Activated CD8-positive, alpha-beta memory T cell treated with anti-CD3 and anti-CD28 coated beads, Interleukin-2, amount 10 ng/mL, durations not matched to agents 7 days and 5 days (primary cell): ENCODE measurements at regions not wholly inside any gene's neighbourhood (a gene's known extent, or its start where the extent isn't known, plus 50 kb on each side); places are given as distances from the start of the nearest gene placed in this dataset.
"Not testable (repeated sequence)": the region's sequence is repeated elsewhere in the genome, so short reads cannot be mapped to it uniquely, and the experiment has no call there.

ENCODE experiments used
- ATAC-seq: fragments of 150-1000 bp; cut with Tn5 transposase; one replicate; pipeline ENCODE4 v1.10.0; 2021; ENCODE audit warnings: moderate library complexity
- CTCF ChIA-PET: fragments of 350-600 bp; sonication (Branson Sonifier 250); formaldehyde crosslinking; loops from one replicate; lab custom pipeline; 2021; ENCODE audit warnings: antibody characterized with exemption; lab: Charles Lee
- DNase-seq: peaks from one replicate; pipeline ENCODE4 v3.0.0-alpha.2; 2020
- H3K27ac Mint-ChIP-seq: one replicate; pipeline ENCODE4 v1.8.0; 2021; ENCODE audit warnings: mild to moderate bottlenecking, mixed read lengths
- H3K27me3 Mint-ChIP-seq: one replicate; pipeline ENCODE4 v1.8.0; 2021; ENCODE audit warnings: mixed read lengths
- H3K36me3 Mint-ChIP-seq: one replicate; pipeline ENCODE4 v1.8.0; 2021; ENCODE audit warnings: mild to moderate bottlenecking, mixed read lengths
- H3K4me1 Mint-ChIP-seq: one replicate; pipeline ENCODE4 v1.8.0; 2021; ENCODE audit warnings: mixed read lengths
- H3K4me3 Mint-ChIP-seq: one replicate; pipeline ENCODE4 v1.8.0; 2021; ENCODE audit warnings: mild to moderate bottlenecking, moderate library complexity, mixed read lengths
- H3K9me3 Mint-ChIP-seq: one replicate; pipeline ENCODE4 v1.8.0; 2022; ENCODE audit warnings: low read depth, mixed read lengths

DNA sequence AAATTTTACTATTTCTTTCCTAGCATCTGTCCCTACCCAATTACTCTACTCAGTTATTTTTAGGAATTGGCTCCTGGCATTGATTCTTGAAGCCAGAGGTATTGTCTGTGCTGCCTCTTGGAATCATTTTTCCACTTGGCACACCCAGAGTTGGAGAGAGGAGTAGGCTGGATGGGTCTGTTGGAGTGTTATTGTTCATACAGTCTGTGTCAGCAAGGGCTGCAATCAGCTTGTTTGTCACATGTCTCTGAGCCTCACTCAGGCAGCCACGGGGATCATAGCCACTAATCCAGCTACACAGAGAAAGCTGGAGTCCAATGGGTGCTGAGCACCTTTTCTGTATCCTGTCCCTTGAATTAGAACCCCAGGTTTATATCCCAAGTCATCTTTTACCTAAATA is 176.0 kb upstream of the DYRK2 start:
- H3K36me3 Mint-ChIP-seq, result no peaks in the 10 kb centered on the region
- H3K27ac Mint-ChIP-seq, result no peak overlapping the region
- DNase-seq (no peak), ATAC-seq (no peak)
- no peaks in the 10 kb centered on the region for H3K27me3 Mint-ChIP-seq
- H3K4me1 Mint-ChIP-seq, result no peaks in the 10 kb centered on the region
- CTCF ChIA-PET, result no interaction called here
- H3K4me3 Mint-ChIP-seq, result no peak overlapping the region
- H3K9me3 Mint-ChIP-seq, result no peaks in the 10 kb centered on the region

- no peak for ATAC-seq
- Mint-ChIP-seq H3K36me3 (no peaks in the 10 kb centered on the region), H3K9me3 (no peaks in the 10 kb centered on the region), H3K4me3 (no peak overlapping the region), H3K27me3 (no peaks in the 10 kb centered on the region), H3K4me1 (no peaks in the 10 kb centered on the region), H3K27ac (no peak overlapping the region)
- CTCF ChIA-PET, result no interaction called here
- DNase-seq, result no peak
Measured at GRCh38 chr12:67474934-67475620, 173.5 kb upstream of the DYRK2 start.

- ATAC-seq (no peak), DNase-seq (no peak)
- CTCF ChIA-PET, result no interaction called here
- no peaks in the 10 kb centered on the region for H3K27me3 Mint-ChIP-seq
- H3K27ac Mint-ChIP-seq, result no peak overlapping the region
- no peaks in the 10 kb centered on the region for H3K4me1 Mint-ChIP-seq
- no peak overlapping the region for H3K4me3 Mint-ChIP-seq
- H3K36me3 Mint-ChIP-seq, result peaks cover 2% of the 10 kb centered on the region
- no peaks in the 10 kb centered on the region for H3K9me3 Mint-ChIP-seq
Measured at GRCh38 chr12:67475725-67476124, 172.8 kb upstream of the DYRK2 start.

DNA sequence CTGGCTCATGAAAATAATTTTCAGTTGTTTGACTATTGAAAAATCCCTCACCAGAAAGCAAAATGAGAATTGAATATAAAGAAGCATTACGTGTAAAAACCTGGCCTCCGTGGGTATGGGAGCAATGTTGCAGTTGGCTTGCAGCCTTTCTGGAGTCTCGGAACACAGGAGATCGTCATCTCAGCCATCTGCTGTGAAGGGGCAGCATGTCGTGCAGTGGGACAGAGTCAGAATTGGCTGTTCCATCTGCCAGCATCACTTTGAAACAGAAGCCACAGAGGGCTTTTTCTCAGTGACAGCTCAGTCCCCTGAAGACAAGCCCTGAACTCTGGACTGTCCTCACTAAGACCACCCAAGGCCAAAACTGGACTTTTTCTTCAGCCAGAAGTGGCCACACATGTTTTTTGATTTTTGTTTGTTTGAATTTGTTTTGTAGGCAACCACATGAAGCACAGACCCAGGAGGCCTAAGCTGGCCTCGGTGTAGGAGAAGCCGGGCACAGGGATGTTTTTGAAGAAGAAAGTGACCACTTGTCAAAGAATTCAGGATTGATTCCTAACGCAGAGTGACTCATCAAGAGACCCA is 170.8 kb upstream of the DYRK2 start:
- CTCF ChIA-PET, result no interaction called here
- Mint-ChIP-seq H3K27ac (no peak overlapping the region), H3K36me3 (peaks cover 4% of the 10 kb centered on the region), H3K27me3 (no peaks in the 10 kb centered on the region), H3K9me3 (no peaks in the 10 kb centered on the region), H3K4me1 (peaks cover 5% of the 10 kb centered on the region), H3K4me3 (no peak overlapping the region)
- ATAC-seq, result no peak
- no peak for DNase-seq

DNA sequence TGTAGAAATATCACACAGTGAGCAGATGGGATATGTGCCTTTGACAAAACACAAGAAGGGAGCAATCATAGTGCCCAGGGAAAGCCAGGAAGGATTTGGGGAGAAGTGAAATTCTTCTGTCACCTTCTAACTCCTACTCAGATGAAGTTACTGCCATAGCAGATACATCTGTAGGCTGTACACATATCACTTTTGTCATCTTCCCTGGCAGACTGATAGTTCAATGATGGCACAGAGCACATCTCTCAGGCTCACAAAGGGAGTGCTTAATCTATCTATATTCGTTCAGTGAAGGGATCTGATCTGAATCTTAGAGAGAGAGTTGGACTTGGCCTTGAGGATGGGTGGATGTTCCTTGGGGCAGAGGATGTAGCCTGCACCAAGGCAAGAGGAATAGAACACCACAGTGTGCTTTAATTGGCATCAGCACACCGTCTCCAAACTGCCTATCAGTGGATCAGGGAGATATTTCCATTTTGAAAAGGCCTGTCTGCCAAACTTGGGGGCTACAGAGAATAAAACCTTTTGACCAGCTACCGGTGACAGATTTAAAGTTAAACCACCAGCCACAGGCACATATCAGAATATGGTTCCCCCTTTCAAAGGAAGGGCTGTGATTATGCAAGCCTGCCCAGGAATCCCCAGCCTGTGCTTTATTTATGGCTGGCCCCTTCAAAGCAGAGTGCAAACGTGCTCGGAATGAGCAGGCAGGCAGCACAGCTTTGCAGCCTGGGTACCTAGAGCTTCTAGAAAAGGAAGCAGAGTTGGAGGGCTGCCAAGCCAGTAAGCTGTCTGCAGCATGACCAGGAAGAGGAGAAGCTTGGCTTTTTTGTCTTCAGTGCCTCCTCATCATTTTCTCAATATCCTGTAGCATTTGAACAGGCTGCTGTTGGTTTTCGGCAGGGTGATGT is 165.5 kb upstream of the DYRK2 start:
- peaks cover 31% of the 10 kb centered on the region for H3K4me1 Mint-ChIP-seq
- peak overlapping the region; percentile 27 for H3K27ac Mint-ChIP-seq
- peaks cover 12% of the 10 kb centered on the region for H3K36me3 Mint-ChIP-seq
- H3K9me3 Mint-ChIP-seq, result peaks cover 2% of the 10 kb centered on the region
- no peak overlapping the region for H3K4me3 Mint-ChIP-seq
- peak; percentile 76 for DNase-seq
- H3K27me3 Mint-ChIP-seq, result no peaks in the 10 kb centered on the region
- CTCF ChIA-PET, result interaction anchor here (0.8 kb wide), 1 partner anchor 165 kb away, joined by 3 read pairs; the partner anchor contains the start of gene DYRK2
- ATAC-seq, result peak; percentile 87

DNA sequence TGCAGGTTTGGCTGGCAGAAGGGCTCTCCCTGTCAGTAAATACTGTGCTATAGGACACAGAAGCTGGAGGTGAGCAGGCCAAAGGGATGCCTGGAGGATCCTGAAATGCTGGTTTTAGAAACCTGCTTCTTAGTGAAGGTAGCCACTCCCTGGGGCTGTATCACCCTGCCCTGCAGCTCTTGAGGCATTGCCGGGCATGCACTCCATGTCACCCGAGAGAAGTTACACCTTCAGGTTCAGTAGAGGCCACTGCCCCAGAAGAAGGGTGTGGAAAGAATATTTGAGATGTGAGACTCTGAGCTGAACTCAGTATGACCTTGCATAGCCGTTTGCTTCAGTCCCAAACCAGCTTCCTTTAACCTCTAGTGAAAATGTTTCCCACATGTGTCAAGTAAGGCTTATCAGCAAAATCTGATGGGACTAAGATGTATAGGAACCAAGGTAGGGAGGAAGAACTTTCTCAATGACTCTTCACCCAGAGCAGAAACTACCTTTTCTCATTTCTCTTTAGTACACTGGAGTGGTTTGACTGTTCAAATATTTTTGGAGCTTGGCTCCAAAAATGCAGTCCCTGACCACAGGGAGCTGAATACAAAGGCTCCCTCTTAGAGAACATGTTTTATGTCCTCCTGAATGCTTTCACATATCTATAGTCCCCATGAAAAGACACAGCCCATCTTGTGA is 164.5 kb upstream of the DYRK2 start:
- Mint-ChIP-seq H3K4me1 (peaks cover 31% of the 10 kb centered on the region), H3K27ac (peak overlapping the region; percentile 41), H3K4me3 (no peak overlapping the region), H3K9me3 (peaks cover 4% of the 10 kb centered on the region), H3K27me3 (no peaks in the 10 kb centered on the region), H3K36me3 (peaks cover 14% of the 10 kb centered on the region)
- CTCF ChIA-PET, result interaction anchor here (0.8 kb wide), 1 partner anchor 164 kb away, joined by 3 read pairs; the partner anchor contains the start of gene DYRK2
- DNase-seq (no peak), ATAC-seq (no peak)

DNA sequence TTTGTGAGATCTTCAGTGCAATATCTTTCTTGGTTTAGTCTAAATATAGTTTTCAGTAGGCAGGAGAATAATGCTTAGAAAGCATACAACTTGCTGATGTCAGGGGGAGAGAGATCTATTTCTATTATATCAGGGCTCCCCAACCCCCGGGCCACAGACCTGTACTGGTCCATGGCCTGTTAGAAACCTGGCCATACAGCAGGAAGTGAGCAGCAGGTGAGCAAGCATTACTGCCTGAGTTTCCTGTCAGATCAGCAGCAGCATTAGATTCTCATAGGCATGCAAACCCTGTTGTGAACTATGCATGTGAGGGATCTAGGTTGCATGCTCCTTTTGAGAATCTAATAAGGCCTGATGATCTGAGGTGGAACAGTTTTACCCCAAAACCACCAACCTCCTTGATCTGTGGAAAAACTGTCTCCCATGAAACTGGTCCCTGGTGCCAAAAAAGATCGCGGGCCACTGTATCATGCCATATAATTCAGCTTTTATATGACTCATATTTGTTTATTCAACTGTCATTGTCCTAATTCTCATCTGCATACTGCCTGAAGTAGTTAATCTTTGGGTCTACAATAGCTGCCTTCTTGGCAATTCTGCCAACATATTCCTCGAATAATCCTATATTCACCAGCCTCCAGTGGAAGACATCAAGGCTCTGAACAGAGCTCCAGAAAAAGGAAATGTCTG is 163.6 kb upstream of the DYRK2 start:
- CTCF ChIA-PET, result no interaction called here
- peaks cover 31% of the 10 kb centered on the region for H3K4me1 Mint-ChIP-seq
- no peak for ATAC-seq

GRCh38 chr12:67486671-67487070 is 161.9 kb upstream of the DYRK2 start:
- H3K9me3 Mint-ChIP-seq, result peaks cover 22% of the 10 kb centered on the region
- no peaks in the 10 kb centered on the region for H3K27me3 Mint-ChIP-seq
- H3K27ac Mint-ChIP-seq, result no peak overlapping the region
- H3K36me3 Mint-ChIP-seq, result peaks cover 26% of the 10 kb centered on the region
- CTCF ChIA-PET, result interaction anchor here (0.9 kb wide), 1 partner anchor 44 kb away, joined by 3 read pairs; no protein-coding TSS in a partner anchor
- H3K4me3 Mint-ChIP-seq, result no peak overlapping the region
- ATAC-seq (no peak), DNase-seq (no peak)
- peaks cover 31% of the 10 kb centered on the region for H3K4me1 Mint-ChIP-seq

More for the DNA sequence above, 163.6 kb upstream of the DYRK2 start:
- H3K9me3 Mint-ChIP-seq, result peaks cover 11% of the 10 kb centered on the region
- H3K36me3 Mint-ChIP-seq, result peaks cover 20% of the 10 kb centered on the region
- DNase-seq, result no peak
- no peak overlapping the region for H3K4me3 Mint-ChIP-seq
- H3K27ac Mint-ChIP-seq, result no peak overlapping the region
- H3K27me3 Mint-ChIP-seq, result no peaks in the 10 kb centered on the region

DNA sequence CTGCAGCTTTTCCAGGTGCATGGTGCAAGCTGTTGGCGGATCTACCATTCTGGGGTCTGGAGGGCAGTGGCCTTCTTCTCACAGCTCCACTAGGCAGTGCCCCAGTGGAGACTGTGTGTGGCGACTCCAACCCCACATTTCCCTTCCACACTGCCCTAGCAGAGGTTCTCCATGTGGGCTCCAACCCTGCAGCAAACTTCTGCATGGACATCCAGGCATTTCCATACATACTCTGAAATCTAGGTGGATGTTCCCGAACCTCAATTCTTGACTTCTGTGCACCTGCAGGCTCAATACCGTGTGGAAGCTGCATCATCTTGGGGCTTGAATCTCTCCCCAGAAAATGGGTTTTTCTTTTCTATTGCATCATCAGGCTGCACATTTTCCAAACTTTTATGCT is 160.2 kb upstream of the DYRK2 start:
- ATAC-seq, CTCF ChIA-PET, H3K4me3 Mint-ChIP-seq, DNase-seq, H3K27me3 Mint-ChIP-seq, H3K27ac Mint-ChIP-seq: not testable (repeated sequence)
- H3K9me3 Mint-ChIP-seq, result peaks cover 31% of the 10 kb centered on the region
- H3K4me1 Mint-ChIP-seq, result peaks cover 20% of the 10 kb centered on the region
- H3K36me3 Mint-ChIP-seq, result peaks cover 33% of the 10 kb centered on the region

DNA sequence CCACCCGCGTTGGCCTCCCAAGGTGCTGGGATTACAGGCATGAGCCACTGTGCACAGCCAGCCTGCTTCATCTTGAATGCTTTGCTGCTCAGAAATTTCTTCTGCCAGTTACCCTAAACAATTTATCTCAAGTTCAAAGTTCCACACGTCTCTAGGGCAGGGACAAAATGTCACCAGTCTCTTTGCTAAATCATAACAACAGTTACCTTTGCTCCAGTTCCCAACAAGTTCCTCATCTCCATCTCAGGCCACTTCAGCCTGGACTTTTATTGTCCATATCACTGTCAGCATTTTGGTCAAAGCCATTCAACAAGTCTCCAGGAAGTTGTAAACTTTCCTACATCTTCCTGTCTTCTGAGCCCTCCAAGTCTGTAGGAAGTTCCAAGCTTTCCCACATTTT is 159.5 kb upstream of the DYRK2 start:
- Mint-ChIP-seq H3K27ac (no peak overlapping the region), H3K36me3 (peaks cover 33% of the 10 kb centered on the region), H3K4me1 (peaks cover 13% of the 10 kb centered on the region), H3K27me3 (no peaks in the 10 kb centered on the region), H3K9me3 (peaks cover 31% of the 10 kb centered on the region), H3K4me3 (no peak overlapping the region)
- CTCF ChIA-PET, result no interaction called here
- DNase-seq (no peak), ATAC-seq (no peak)

DNA sequence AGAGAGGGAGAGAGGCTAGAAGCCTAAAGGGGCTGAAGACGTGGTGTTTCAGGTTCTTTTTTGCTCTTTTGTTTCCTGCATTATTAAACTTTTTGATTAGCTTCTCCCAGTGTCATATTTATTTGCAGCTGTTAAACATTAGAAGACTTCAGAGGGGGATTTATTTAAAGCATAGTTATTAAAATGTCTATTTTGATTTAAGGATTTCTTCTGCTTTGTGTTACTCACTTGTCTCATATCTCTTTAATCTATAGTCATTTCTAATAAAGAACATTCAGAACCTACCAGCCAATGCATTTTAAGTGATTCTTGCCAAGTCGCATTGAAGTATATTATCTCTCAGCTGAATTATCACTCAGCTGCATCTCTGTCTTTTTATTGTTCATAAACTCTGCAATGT is 152.0 kb upstream of the DYRK2 start:
- ATAC-seq (no peak), DNase-seq (no peak)
- Mint-ChIP-seq H3K9me3 (peaks cover 12% of the 10 kb centered on the region), H3K36me3 (peaks cover 9% of the 10 kb centered on the region), H3K4me1 (no peaks in the 10 kb centered on the region), H3K4me3 (no peak overlapping the region), H3K27ac (no peak overlapping the region), H3K27me3 (no peaks in the 10 kb centered on the region)
- CTCF ChIA-PET, result no interaction called here

DNA sequence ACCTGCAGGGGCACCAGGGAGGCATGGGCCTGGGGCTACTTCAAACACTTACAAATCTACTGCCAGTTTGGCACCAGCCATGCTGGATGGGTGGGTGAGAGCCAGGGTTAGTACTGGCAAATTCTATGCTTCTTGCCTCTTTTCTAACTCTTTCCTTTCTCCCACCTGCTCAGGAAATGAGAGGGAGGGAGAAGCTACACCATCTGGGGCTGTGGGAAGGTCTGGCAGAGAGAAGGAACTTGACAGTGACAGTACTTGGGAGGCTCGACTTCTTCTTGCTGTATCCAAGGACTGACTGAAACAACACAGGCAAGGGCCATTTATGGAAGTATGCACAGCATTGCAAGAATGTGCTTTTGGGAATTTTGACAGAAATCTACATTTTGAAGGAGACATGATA is 149.6 kb upstream of the DYRK2 start:
- no peak for ATAC-seq
- Mint-ChIP-seq H3K9me3 (peaks cover 2% of the 10 kb centered on the region), H3K4me3 (no peak overlapping the region), H3K27ac (no peak overlapping the region), H3K36me3 (no peaks in the 10 kb centered on the region), H3K27me3 (no peaks in the 10 kb centered on the region), H3K4me1 (no peaks in the 10 kb centered on the region)
- DNase-seq, result no peak
- CTCF ChIA-PET, result no interaction called here
